H9 (cell line): ENCODE measurements at regions not wholly inside any gene's neighbourhood (a gene's known extent, or its start where the extent isn't known, plus 50 kb on each side); places are given as distances from the start of the nearest gene placed in this dataset.

Experiments used
- DNase-seq: peaks from one replicate; pipeline ENCODE4 v3.0.0-alpha.2; 2017
- H2AFZ ChIP-seq: one replicate; pipeline ENCODE4 v1.6.1; 2013; ENCODE audit warnings: mild to moderate bottlenecking, low read length, control low read depth, moderate library complexity
- H2AK5ac ChIP-seq: 2 replicates; pipeline ENCODE4 v1.6.1; 2013; ENCODE audit warnings: low read length, control low read depth, mixed read lengths; ENCODE audit not compliant: insufficient read length
- H2BK120ac ChIP-seq: one replicate; pipeline ENCODE4 v1.6.1; 2013; ENCODE audit warnings: low read depth, mild to moderate bottlenecking, low read length, control low read depth, inconsistent platforms; ENCODE audit not compliant: poor library complexity, severe bottlenecking
- H2BK12ac ChIP-seq: 2 replicates; pipeline ENCODE4 v1.6.1; 2013; ENCODE audit warnings: low read length, control low read depth, mixed read lengths, low read depth; ENCODE audit not compliant: insufficient read length
- H2BK15ac ChIP-seq: 2 replicates; pipeline ENCODE4 v1.6.1; 2013; ENCODE audit warnings: low read depth, low read length, control low read depth
- H2BK20ac ChIP-seq: one replicate; pipeline ENCODE4 v1.6.1; 2013; ENCODE audit warnings: low read depth, mild to moderate bottlenecking, low read length, control low read depth, inconsistent platforms; ENCODE audit not compliant: poor library complexity, severe bottlenecking
- H2BK5ac ChIP-seq: 2 replicates; pipeline ENCODE4 v1.6.1; 2013; ENCODE audit warnings: low read length, control low read depth, mixed read lengths; ENCODE audit not compliant: insufficient read length
- H3K14ac ChIP-seq: 2 replicates; pipeline ENCODE4 v1.6.1; 2013; ENCODE audit warnings: low read length, control low read depth; ENCODE audit not compliant: insufficient read depth
- H3K18ac ChIP-seq: 2 replicates; pipeline ENCODE4 v1.6.1; 2013; ENCODE audit warnings: low read depth, mild to moderate bottlenecking, mixed read lengths, low read length, control low read depth; ENCODE audit not compliant: insufficient read length
- H3K23ac ChIP-seq: 2 replicates; pipeline ENCODE4 v1.6.1; 2013; ENCODE audit warnings: low read length, control low read depth, mixed read lengths, low read depth; ENCODE audit not compliant: insufficient read length
- H3K23me2 ChIP-seq: 2 replicates; pipeline ENCODE4 v1.6.1; 2013; ENCODE audit warnings: low read depth, mild to moderate bottlenecking, mixed read lengths, low read length, control low read depth; ENCODE audit not compliant: insufficient read length, poor library complexity, severe bottlenecking
- H3K27ac ChIP-seq: 2 replicates; pipeline ENCODE4 v1.5.1; 2013; ENCODE audit warnings: low read length, control low read depth, mixed read lengths, low read depth; ENCODE audit not compliant: insufficient read length
- H3K27me3 ChIP-seq: 2 replicates; pipeline ENCODE4 v1.6.1; 2013; ENCODE audit warnings: low read length, control low read depth, inconsistent platforms; ENCODE audit not compliant: insufficient read depth
- H3K4ac ChIP-seq: 2 replicates; pipeline ENCODE4 v1.6.1; 2013; ENCODE audit warnings: low read depth, mild to moderate bottlenecking, control low read depth, inconsistent platforms, low read length, moderate library complexity
- H3K4me1 ChIP-seq: 2 replicates; pipeline ENCODE4 v1.6.1; 2013; ENCODE audit warnings: low read length, control low read depth, inconsistent platforms; ENCODE audit not compliant: insufficient read depth
- H3K4me2 ChIP-seq: 2 replicates; pipeline ENCODE4 v1.6.1; 2013; ENCODE audit warnings: low read length, control low read depth, mixed read lengths; ENCODE audit not compliant: insufficient read length, insufficient read depth
- H3K56ac ChIP-seq: 2 replicates; pipeline ENCODE4 v1.6.1; 2013; ENCODE audit warnings: low read depth, mild to moderate bottlenecking, mixed read lengths, low read length, control low read depth; ENCODE audit not compliant: insufficient read length
- H3K79me1 ChIP-seq: 2 replicates; pipeline ENCODE4 v1.6.1; 2013; ENCODE audit warnings: low read depth, mild to moderate bottlenecking, moderate library complexity, low read length, control low read depth, inconsistent platforms; ENCODE audit not compliant: insufficient read depth, poor library complexity, severe bottlenecking
- H3K79me2 ChIP-seq: 2 replicates; pipeline ENCODE4 v1.6.1; 2013; ENCODE audit warnings: low read length, control low read depth, inconsistent platforms; ENCODE audit not compliant: insufficient read depth
- H3K9ac ChIP-seq: 2 replicates; pipeline ENCODE4 v1.6.1; 2013; ENCODE audit warnings: low read length, control low read depth, mixed read lengths; ENCODE audit not compliant: insufficient read length; ENCODE audit errors: extremely low read depth
- H3K9me3 ChIP-seq: one replicate; pipeline ENCODE4 v1.6.1; 2013; ENCODE audit warnings: low read depth, low read length, inconsistent platforms; ENCODE audit not compliant: control insufficient read depth
- H3T11ph ChIP-seq: one replicate; pipeline ENCODE4 v1.6.1; 2013; ENCODE audit warnings: mild to moderate bottlenecking, low read length, control low read depth, inconsistent platforms
- H4K20me1 ChIP-seq: one replicate; pipeline ENCODE4 v1.6.1; 2013; ENCODE audit not compliant: control insufficient read depth, insufficient read length, insufficient read depth
- H4K5ac ChIP-seq: 2 replicates; pipeline ENCODE4 v1.6.1; 2013; ENCODE audit warnings: low read depth, mild to moderate bottlenecking, mixed read lengths, low read length, control low read depth; ENCODE audit not compliant: insufficient read length
- H4K8ac ChIP-seq: replicated peaks from 2 replicates; pipeline ENCODE4 v1.6.1; 2013; ENCODE audit warnings: low read length, control low read depth, mixed read lengths, low read depth; ENCODE audit not compliant: insufficient read length
- H4K91ac ChIP-seq: 2 replicates; pipeline ENCODE4 v1.6.1; 2013; ENCODE audit warnings: low read depth, mild to moderate bottlenecking, moderate library complexity, mixed read lengths, low read length, control low read depth; ENCODE audit not compliant: insufficient read length
- H3K27ac Mint-ChIP-seq, 3 experiments: 2 replicates in 2 of 3; 3 replicates in 1 of 3; pipeline ENCODE4 v1.8.0; 2020 to 2021; ENCODE audit warnings: mixed read lengths in 3 of 3, mild to moderate bottlenecking in 1 of 3, moderate library complexity in 1 of 3
- H3K27me3 Mint-ChIP-seq: 2 replicates; pipeline ENCODE4 v1.8.0; 2021; ENCODE audit warnings: low read depth, mild to moderate bottlenecking, moderate library complexity, mixed read lengths
- H3K36me3 Mint-ChIP-seq, 3 experiments: 2 replicates in 2 of 3; 3 replicates in 1 of 3; pipeline ENCODE4 v1.8.0; 2020 to 2021; ENCODE audit warnings: low read depth in 3 of 3, mixed read lengths in 3 of 3; ENCODE audit not compliant: insufficient read depth in 1 of 3
- H3K4me1 Mint-ChIP-seq, 2 experiments: 2 replicates each; pipeline ENCODE4 v1.8.0; 2020; ENCODE audit warnings: mixed read lengths in 2 of 2
- H3K4me3 Mint-ChIP-seq, 2 experiments: 2 replicates in 1 of 2; 3 replicates in 1 of 2; pipeline ENCODE4 v1.8.0; 2020 to 2021; ENCODE audit warnings: mild to moderate bottlenecking in 2 of 2, mixed read lengths in 2 of 2, moderate library complexity in 1 of 2
- H3K9me3 Mint-ChIP-seq, 2 experiments: 2 replicates in 1 of 2; 3 replicates in 1 of 2; pipeline ENCODE4 v1.8.0; 2020; ENCODE audit warnings: mild to moderate bottlenecking in 2 of 2, mixed read lengths in 2 of 2, moderate library complexity in 1 of 2
- CTCF ChIP-seq: fragments of 200-600 bp; sonication (generic); conservative IDR thresholded peaks from 3 replicates; pipeline ENCODE4 v1.8.0; 2021; ENCODE audit warnings: antibody characterized with exemption, mild to moderate bottlenecking
- WGBS: extraction: QIAGEN DNeasy Blood & Tissue Kit; methylation state at CpG from one replicate; pipeline ENCODE4 v1.1.7; 2013; ENCODE audit warnings: missing lambda C conversion rate, low lambda C conversion rate, mixed read lengths; ENCODE audit not compliant: insufficient read length; ENCODE audit errors: extremely low coverage; 5-methylcytosine and 5-hydroxymethylcytosine counted together

- Histone ChIP-seq H3T11ph (no peak overlapping the region), H2BK20ac (no peak overlapping the region), H4K20me1 (no peaks in the 10 kb centered on the region), H2BK120ac (no peak overlapping the region), H2BK5ac (no peak overlapping the region), H3K14ac (no peak overlapping the region), H3K56ac (no peak overlapping the region), H3K79me1 (no peaks in the 10 kb centered on the region), H3K4me2 (no peak overlapping the region), H2BK12ac (no peak overlapping the region), H3K4me1 (peaks cover 2% of the 10 kb centered on the region; the same call in 1 of the 2 replicates), H3K27ac (no peak overlapping the region), H3K9me3 (no peaks in the 10 kb centered on the region), H2BK15ac (no peak overlapping the region), H3K23me2 (no peaks in the 10 kb centered on the region), H3K4ac (no peak overlapping the region), H3K18ac (no peak overlapping the region), H2AFZ (no peak overlapping the region), H4K5ac (no peak overlapping the region), H4K8ac (no peak overlapping the region), H3K27me3 (no peaks in the 10 kb centered on the region), H3K9ac (no peak overlapping the region), H3K23ac (no peak overlapping the region), H3K79me2 (no peaks in the 10 kb centered on the region; the same call in 1 of the 2 replicates), H2AK5ac (no peak overlapping the region), H4K91ac (no peak overlapping the region)
- no peak for TF ChIP-seq CTCF
- Mint-ChIP-seq H3K4me3 (no peak overlapping the region), H3K27me3 (no peaks in the 10 kb centered on the region), H3K9me3 (no peaks in the 10 kb centered on the region; a peak in 1 of 5 replicates), H3K4me1 (peaks cover 3 to 22% of the 10 kb centered on the region in 2 experiments; a peak in 3 of 4 replicates), H3K36me3 (no peaks in the 10 kb centered on the region), H3K27ac (no peak overlapping the region)
- WGBS = no CpG with 5 or more reads among the region's 3 CpGs
- no peak for DNase-seq
Observed at GRCh38 chr13:38636073-38636472, 50.8 kb upstream of the FREM2 start.
